K562 (cell line): ENCODE measurements at regions not wholly inside any gene's neighbourhood (a gene's known extent, or its start where the extent isn't known, plus 50 kb on each side); places are given as distances from the start of the nearest gene placed in this dataset.

Experiments
- CUX1 ChIP-seq: fragments of 200-800 bp; sonication (Bioruptor generic); IDR thresholded peaks from 2 replicates; pipeline ENCODE4 v1.6.1; 2016; ENCODE audit warnings: missing genetic modification characterization, missing compliant biosample characterization
- MBD1 ChIP-seq: fragments of 250-450 bp; sonication (Bioruptor Pico); IDR thresholded peaks from 2 replicates; pipeline ENCODE4 v1.8.0; 2022; ENCODE audit warnings: inconsistent platforms
- MXD1 ChIP-seq: fragments of 250-450 bp; sonication (Bioruptor Pico); IDR thresholded peaks from 2 replicates; pipeline ENCODE4 v1.8.0; 2021; ENCODE audit warnings: borderline replicate concordance, mild to moderate bottlenecking, moderate library complexity; ENCODE audit not compliant: poor library complexity, severe bottlenecking

GRCh38 chr12:78439666-78440065, 424.9 kb upstream of the SYT1 start:
- TF ChIP-seq CUX1 (CRISPR knock-in tag) (no peak), MBD1 (CRISPR knock-in tag) (no peak), MXD1 (CRISPR knock-in tag) (no peak)
